Neural progenitor cell (in vitro differentiated cells): ENCODE measurements at regions not wholly inside any gene's neighbourhood (a gene's known extent, or its start where the extent isn't known, plus 50 kb on each side); places are given as distances from the start of the nearest gene placed in this dataset.
"Not testable (repeated sequence)": the region's sequence is repeated elsewhere in the genome, so short reads cannot be mapped to it uniquely, and the experiment has no call there.

ENCODE experiments used
- DNase-seq: peaks from one replicate; pipeline ENCODE4 v3.0.0-alpha.2; 2016; ENCODE audit warnings: low spot score
- H2AFZ ChIP-seq: fragments of 200-600 bp; sonication (generic); replicated peaks from 2 replicates; pipeline ENCODE4 v1.6.1; 2016; ENCODE audit warnings: antibody characterized with exemption
- H3F3A ChIP-seq: fragments of 200-600 bp; sonication (generic); 2 replicates; pipeline ENCODE4 v1.6.1; 2016; ENCODE audit warnings: antibody characterized with exemption, low read depth
- H3K27ac ChIP-seq: fragments of 200-600 bp; sonication (generic); 2 replicates; pipeline ENCODE4 v1.5.1; 2016; ENCODE audit warnings: mild to moderate bottlenecking
- H3K27me3 ChIP-seq: fragments of 200-600 bp; sonication (generic); 2 replicates; pipeline ENCODE4 v1.6.1; 2016; ENCODE audit warnings: mild to moderate bottlenecking, moderate library complexity
- H3K36me3 ChIP-seq: fragments of 200-600 bp; sonication (generic); 2 replicates; pipeline ENCODE4 v1.5.1; 2016
- H3K4me1 ChIP-seq: fragments of 200-600 bp; sonication (generic); 2 replicates; pipeline ENCODE4 v1.6.1; 2016; ENCODE audit warnings: mixed run types
- H3K4me2 ChIP-seq: fragments of 200-600 bp; sonication (generic); 2 replicates; pipeline ENCODE4 v1.6.1; 2016
- H3K4me3 ChIP-seq: fragments of 200-600 bp; sonication (generic); 2 replicates; pipeline ENCODE4 v1.5.1; 2016
- H3K79me2 ChIP-seq: fragments of 200-600 bp; sonication (generic); 2 replicates; pipeline ENCODE4 v1.6.1; 2016; ENCODE audit warnings: low read depth
- H3K9ac ChIP-seq: fragments of 200-600 bp; sonication (generic); 2 replicates; pipeline ENCODE4 v1.6.1; 2016
- H3K9me3 ChIP-seq: fragments of 200-600 bp; sonication (generic); 2 replicates; pipeline ENCODE4 v1.5.1; 2016; ENCODE audit warnings: low read depth
- H4K20me1 ChIP-seq: fragments of 200-600 bp; sonication (generic); 2 replicates; pipeline ENCODE4 v1.6.1; 2016; ENCODE audit warnings: low read depth
- H3K27ac Mint-ChIP-seq: 3 replicates; pipeline ENCODE4 v1.8.0; 2021; ENCODE audit warnings: mixed read lengths
- H3K27me3 Mint-ChIP-seq: 2 replicates; pipeline ENCODE4 v1.8.0; 2022; ENCODE audit warnings: low read depth, mild to moderate bottlenecking, inconsistent platforms, moderate library complexity, mixed read lengths; ENCODE audit not compliant: insufficient read depth
- H3K36me3 Mint-ChIP-seq: 3 replicates; pipeline ENCODE4 v1.8.0; 2021; ENCODE audit warnings: mixed read lengths
- H3K4me1 Mint-ChIP-seq: 3 replicates; pipeline ENCODE4 v1.8.0; 2021; ENCODE audit warnings: mixed read lengths
- H3K4me3 Mint-ChIP-seq: 3 replicates; pipeline ENCODE4 v1.8.0; 2021; ENCODE audit warnings: mild to moderate bottlenecking, moderate library complexity, mixed read lengths
- H3K9me3 Mint-ChIP-seq: 3 replicates; pipeline ENCODE4 v1.8.0; 2020; ENCODE audit warnings: mixed read lengths
- CTCF ChIP-seq: fragments of 200-600 bp; sonication (generic); IDR thresholded peaks from 2 replicates; pipeline ENCODE4 v1.5.1; 2017; ENCODE audit warnings: antibody characterized with exemption, mild to moderate bottlenecking
- EZH2 ChIP-seq: fragments of 200-600 bp; sonication (generic); IDR thresholded peaks from 2 replicates; pipeline ENCODE4 v1.6.1; 2017; ENCODE audit warnings: antibody characterized with exemption, mild to moderate bottlenecking, moderate library complexity
- EZH2phosphoT487 ChIP-seq: fragments of 200-600 bp; sonication (generic); IDR thresholded peaks from 2 replicates; pipeline ENCODE4 v1.6.1; 2017; ENCODE audit warnings: antibody characterized with exemption

GRCh38 chr5:110879675-110880074 lies 140.9 kb downstream of the SLC25A46 start:
- DNase-seq, result no peak
- Histone ChIP-seq H3F3A (no peaks in the 10 kb centered on the region), H3K4me1 (no peaks in the 10 kb centered on the region), H3K4me3 (no peak overlapping the region), H3K27me3 (no peaks in the 10 kb centered on the region), H3K9ac (no peak overlapping the region), H3K27ac (no peak overlapping the region), H3K79me2 (no peaks in the 10 kb centered on the region), H4K20me1 (no peaks in the 10 kb centered on the region), H3K4me2 (no peak overlapping the region), H2AFZ (no peak overlapping the region), H3K9me3 (no peaks in the 10 kb centered on the region), H3K36me3 (no peaks in the 10 kb centered on the region)
- Mint-ChIP-seq H3K4me3 (no peak overlapping the region), H3K4me1 (no peaks in the 10 kb centered on the region), H3K27me3 (no peaks in the 10 kb centered on the region), H3K36me3 (no peaks in the 10 kb centered on the region), H3K27ac (no peak overlapping the region), H3K9me3 (no peaks in the 10 kb centered on the region)
- no peak for TF ChIP-seq CTCF
- TF ChIP-seq EZH2, result no peak
- TF ChIP-seq EZH2phosphoT487, result no peak

GRCh38 chr5:110880413-110880812 lies 141.6 kb downstream of the SLC25A46 start:
- H3K27ac Mint-ChIP-seq, result no peak overlapping the region
- H3K27me3 ChIP-seq, result no peaks in the 10 kb centered on the region
- no peaks in the 10 kb centered on the region for H3K9me3 ChIP-seq
- DNase-seq, result no peak
- H4K20me1 ChIP-seq, result no peaks in the 10 kb centered on the region
- H3K4me3 ChIP-seq, result no peak overlapping the region
- H3K27ac ChIP-seq, result no peak overlapping the region
- H3K4me3 Mint-ChIP-seq, result no peak overlapping the region
- no peak for TF ChIP-seq EZH2
- no peak for TF ChIP-seq EZH2phosphoT487
- TF ChIP-seq CTCF, result no peak
- no peaks in the 10 kb centered on the region for H3K4me1 Mint-ChIP-seq
- H3K36me3 ChIP-seq, result no peaks in the 10 kb centered on the region
- H3K9me3 Mint-ChIP-seq, result no peaks in the 10 kb centered on the region
- H3K4me2 ChIP-seq, result no peak overlapping the region
- H3K4me1 ChIP-seq, result no peaks in the 10 kb centered on the region
- H3K27me3 Mint-ChIP-seq, result no peaks in the 10 kb centered on the region
- no peak overlapping the region for H3K9ac ChIP-seq
- no peaks in the 10 kb centered on the region for H3F3A ChIP-seq
- no peaks in the 10 kb centered on the region for H3K79me2 ChIP-seq
- H2AFZ ChIP-seq, result no peak overlapping the region
- H3K36me3 Mint-ChIP-seq, result no peaks in the 10 kb centered on the region

GRCh38 chr5:110884005-110884404 lies 145.2 kb downstream of the SLC25A46 start:
- no peak overlapping the region for H3K4me3 ChIP-seq
- H2AFZ ChIP-seq, result no peak overlapping the region
- no peaks in the 10 kb centered on the region for H3K4me1 ChIP-seq
- no peaks in the 10 kb centered on the region for H3K27me3 Mint-ChIP-seq
- H3K9me3 ChIP-seq, result no peaks in the 10 kb centered on the region
- H3K36me3 Mint-ChIP-seq, result no peaks in the 10 kb centered on the region
- H3K4me2 ChIP-seq, result no peak overlapping the region
- H3K36me3 ChIP-seq, result no peaks in the 10 kb centered on the region
- no peaks in the 10 kb centered on the region for H3K4me1 Mint-ChIP-seq
- no peak for DNase-seq
- no peak for TF ChIP-seq EZH2
- TF ChIP-seq EZH2phosphoT487, result no peak
- TF ChIP-seq CTCF, result no peak
- H3K4me3 Mint-ChIP-seq, result no peak overlapping the region
- no peak overlapping the region for H3K27ac Mint-ChIP-seq
- H3F3A ChIP-seq, result no peaks in the 10 kb centered on the region
- H3K27ac ChIP-seq, result no peak overlapping the region
- H3K27me3 ChIP-seq, result no peaks in the 10 kb centered on the region
- no peak overlapping the region for H3K9ac ChIP-seq
- H3K9me3 Mint-ChIP-seq, result peaks cover 3% of the 10 kb centered on the region
- no peaks in the 10 kb centered on the region for H3K79me2 ChIP-seq
- no peaks in the 10 kb centered on the region for H4K20me1 ChIP-seq

GRCh38 chr5:110887170-110887569 lies 148.4 kb downstream of the SLC25A46 start:
- not testable (repeated sequence) for H3K79me2 ChIP-seq, H3K36me3 Mint-ChIP-seq, H2AFZ ChIP-seq, H3K4me1 ChIP-seq, H3K4me1 Mint-ChIP-seq, H3K4me3 ChIP-seq, H3K27me3 Mint-ChIP-seq, H3K27ac ChIP-seq, H3K9me3 ChIP-seq, H3K36me3 ChIP-seq, H3K4me2 ChIP-seq, H3K9me3 Mint-ChIP-seq, H3K9ac ChIP-seq, H3K27me3 ChIP-seq, H3F3A ChIP-seq, DNase-seq, H3K4me3 Mint-ChIP-seq, H3K27ac Mint-ChIP-seq, H4K20me1 ChIP-seq

- H3K27ac ChIP-seq, H3K79me2 ChIP-seq, H3K36me3 ChIP-seq, H3F3A ChIP-seq, H2AFZ ChIP-seq, H3K9me3 Mint-ChIP-seq, H3K4me3 Mint-ChIP-seq, H3K27ac Mint-ChIP-seq, H4K20me1 ChIP-seq, H3K9me3 ChIP-seq, H3K36me3 Mint-ChIP-seq, H3K27me3 ChIP-seq, H3K4me1 Mint-ChIP-seq, H3K4me2 ChIP-seq, H3K9ac ChIP-seq, H3K27me3 Mint-ChIP-seq, H3K4me3 ChIP-seq, H3K4me1 ChIP-seq, DNase-seq: not testable (repeated sequence)
Measured at GRCh38 chr5:110893854-110894483, 155.2 kb downstream of the SLC25A46 start.
